ENCODE measurements at regions not wholly inside any gene's neighbourhood (a gene's known extent, or its start where the extent isn't known, plus 50 kb on each side); places are given as distances from the start of the nearest gene placed in this dataset.

- DNase-seq (ENCODE audit: low spot score) = no peak
- no peak for ATAC-seq (ENCODE audit: low FRiP score)
- TF ChIP-seq CTCF (IDR thresholded peaks at IDR 0.05) = no peak
Measured at GRCh38 chr12:107480836-107481608, 204.6 kb upstream of the PWP1 start.

DNA sequence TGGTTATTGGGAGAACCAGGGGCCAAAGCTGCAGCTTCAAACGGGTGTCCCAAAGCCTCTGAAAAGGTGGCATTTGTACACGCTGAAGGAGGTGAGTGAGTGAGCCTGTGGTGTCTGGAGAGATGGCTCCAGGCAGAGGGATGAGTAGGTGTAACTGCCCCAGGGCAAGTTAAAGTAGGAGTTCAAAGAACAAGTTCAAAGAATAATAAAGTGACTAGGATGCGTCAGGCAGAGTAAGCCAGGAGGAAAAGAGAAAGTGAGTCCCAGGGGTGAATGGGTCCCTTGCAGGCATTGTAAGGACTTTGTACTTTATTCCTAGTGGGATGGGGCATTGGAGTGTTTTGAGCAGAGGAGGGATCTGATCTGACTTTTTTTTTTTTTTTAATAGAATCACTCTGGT is 201.4 kb upstream of the PWP1 start:
- ATAC-seq (ENCODE audit: low FRiP score) = no peak
- DNase-seq (ENCODE audit: low spot score) = no peak
- TF ChIP-seq CTCF (IDR thresholded peaks at IDR 0.05) = no peak

GRCh38 chr12:107484941-107485340 is 200.7 kb upstream of the PWP1 start:
- no peak for TF ChIP-seq CTCF (IDR thresholded peaks at IDR 0.05)
- ATAC-seq (ENCODE audit: low FRiP score) (no peak), DNase-seq (ENCODE audit: low spot score) (no peak)

- no peak for TF ChIP-seq CTCF (IDR thresholded peaks at IDR 0.05)
- DNase-seq (ENCODE audit: low spot score) (no peak), ATAC-seq (ENCODE audit: low FRiP score) (no peak)
Measured at GRCh38 chr12:107485731-107486130, 199.9 kb upstream of the PWP1 start.

DNA sequence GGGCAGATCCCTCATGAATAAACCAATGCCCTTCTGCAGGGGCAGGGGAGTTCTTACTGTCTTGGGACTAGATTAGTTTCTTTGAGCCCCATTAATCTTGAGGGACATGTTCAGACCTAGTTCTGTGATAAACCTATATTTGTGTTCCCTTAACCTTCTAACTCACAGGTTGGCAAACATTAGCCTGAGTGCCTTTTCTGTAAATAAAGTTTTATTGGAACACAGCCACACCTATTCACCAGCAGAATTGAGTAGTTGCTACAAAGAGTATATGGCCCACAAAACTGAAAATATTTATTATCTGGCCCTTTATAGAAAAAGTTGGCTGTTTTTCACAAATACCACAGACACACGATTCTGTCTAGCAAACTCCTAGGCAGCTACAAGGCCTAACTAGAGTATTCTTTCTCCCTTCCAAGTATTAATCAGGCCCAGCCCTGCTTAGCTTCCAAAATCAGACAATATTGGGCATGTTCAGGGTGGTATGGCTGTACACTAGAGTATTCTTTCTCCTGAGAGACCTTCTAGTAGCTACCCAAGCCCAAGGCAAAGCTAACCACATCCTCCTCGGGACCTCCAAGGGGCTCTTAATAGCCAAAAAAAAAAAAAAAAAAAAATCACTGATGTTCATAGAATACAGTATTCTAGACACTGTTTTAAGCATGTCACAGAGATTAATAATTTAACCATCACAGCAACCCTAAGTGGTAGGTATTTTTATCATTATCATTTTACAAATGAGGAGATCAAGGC is 199.3 kb upstream of the PWP1 start:
- ATAC-seq (ENCODE audit: low FRiP score) (no peak), DNase-seq (ENCODE audit: low spot score) (no peak)
- TF ChIP-seq CTCF (IDR thresholded peaks at IDR 0.05) = no peak

- ATAC-seq (ENCODE audit: low FRiP score) (no peak), DNase-seq (ENCODE audit: low spot score) (no peak)
- no peak for TF ChIP-seq CTCF (IDR thresholded peaks at IDR 0.05)
Measured at GRCh38 chr12:107487011-107487680, 198.5 kb upstream of the PWP1 start.

Measured in omental fat pad (tissue), 3 donors.